SK-N-MC (cell line): ENCODE measurements at regions not wholly inside any gene's neighbourhood (a gene's known extent, or its start where the extent isn't known, plus 50 kb on each side); places are given as distances from the start of the nearest gene placed in this dataset.

Experiments used
- FOXP2 ChIP-seq: optimal IDR thresholded peaks from 2 replicates; pipeline ENCODE3; 2011; ENCODE audit warnings: mild to moderate bottlenecking, moderate library complexity; ENCODE audit not compliant: insufficient read depth; ENCODE audit errors: extremely low read length, control extremely low read depth
- POLR2AphosphoS5 ChIP-seq: IDR thresholded peaks from 2 replicates; pipeline ENCODE4 v1.6.1; 2012; ENCODE audit warnings: mild to moderate bottlenecking, low read depth, low read length, borderline replicate concordance

DNA sequence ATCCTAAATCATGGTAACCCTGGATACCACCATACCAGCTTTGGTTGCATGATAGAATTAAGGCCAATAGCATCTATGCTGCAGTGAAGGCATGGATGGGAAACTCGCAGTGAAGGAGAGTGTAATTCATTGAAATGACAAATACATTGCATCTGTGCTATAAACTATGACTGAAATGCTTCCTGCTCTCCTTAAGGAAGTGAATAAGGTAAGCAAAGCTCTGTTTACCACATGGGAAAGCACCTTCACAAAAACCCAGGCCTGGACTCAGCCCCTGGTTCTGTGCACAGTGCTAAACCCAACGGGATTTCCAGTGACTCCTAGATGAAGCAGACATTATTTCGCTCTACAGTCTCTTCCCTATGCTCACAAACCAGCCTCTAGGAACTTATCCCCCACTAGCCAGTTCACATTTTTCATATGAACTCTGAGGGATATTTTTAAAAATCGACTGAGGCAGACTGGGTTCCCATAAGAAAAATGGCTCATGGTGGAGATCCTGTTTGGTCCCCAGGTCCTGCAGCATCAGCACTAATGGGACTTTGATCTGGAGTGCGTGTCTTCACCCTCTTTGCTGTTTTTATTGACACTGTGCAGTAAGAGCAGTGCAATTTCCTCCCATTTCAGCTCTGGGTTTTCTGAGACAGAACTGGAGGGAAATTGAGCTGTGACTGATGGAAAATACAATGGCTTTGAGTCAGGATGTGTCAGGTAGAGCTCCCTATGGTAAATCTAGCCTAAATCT, 362.7 kb downstream of the SIPA1L2 start:
- TF ChIP-seq POLR2AphosphoS5 = no peak
- TF ChIP-seq FOXP2 = no peak
